ENCODE measurements at regions not wholly inside any gene's neighbourhood (a gene's known extent, or its start where the extent isn't known, plus 50 kb on each side); places are given as distances from the start of the nearest gene placed in this dataset.
"Not testable (repeated sequence)": the region's sequence is repeated elsewhere in the genome, so short reads cannot be mapped to it uniquely, and the experiment has no call there.

DNA sequence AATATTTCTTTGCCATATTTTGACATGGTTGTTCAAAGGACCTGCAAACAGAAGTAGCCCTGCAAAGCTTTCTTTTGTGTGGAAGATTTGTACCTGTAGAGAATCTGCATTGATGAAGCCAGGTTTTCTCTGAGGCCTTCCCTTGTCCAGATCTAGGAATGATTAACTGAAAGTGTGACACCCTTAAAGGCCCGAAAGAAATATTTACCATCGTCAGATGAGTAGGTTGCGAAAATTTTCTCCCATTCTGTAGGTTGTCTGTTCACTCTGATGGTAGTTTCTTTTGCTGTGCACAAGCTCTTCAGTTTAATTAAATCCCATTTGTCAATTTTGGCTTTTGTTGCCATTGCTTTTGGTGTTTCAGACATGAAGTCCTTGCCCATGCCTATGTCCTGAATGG, 439.0 kb downstream of the SMARCA1 start:
- TF ChIP-seq POLR2A (IDR thresholded peaks at IDR 0.05; ENCODE audit: low read length); GATA1 (IDR thresholded peaks at IDR 0.05; ENCODE audit: low read depth, low read length): not testable (repeated sequence)
